ENCODE measurements at regions not wholly inside any gene's neighbourhood (a gene's known extent, or its start where the extent isn't known, plus 50 kb on each side); places are given as distances from the start of the nearest gene placed in this dataset.
"Not testable (repeated sequence)": the region's sequence is repeated elsewhere in the genome, so short reads cannot be mapped to it uniquely, and the experiment has no call there.

DNA sequence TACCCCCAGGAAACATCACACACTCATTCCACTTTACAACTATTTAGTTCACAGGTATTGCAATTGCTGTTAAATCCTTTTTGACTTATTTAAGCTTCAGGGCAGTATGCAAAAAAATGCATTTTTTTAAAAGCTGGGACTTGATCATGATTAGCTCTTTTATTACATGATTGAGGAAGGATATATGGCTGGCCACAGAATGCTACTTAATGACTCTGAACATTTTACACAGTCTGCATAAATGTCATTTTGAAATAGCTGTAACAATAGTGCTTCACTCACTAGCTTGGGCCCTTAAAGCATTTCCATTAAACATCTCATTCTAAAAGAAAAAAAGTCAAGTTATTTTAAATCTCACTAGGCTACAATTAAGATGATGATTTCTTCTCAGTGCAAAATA is 429.7 kb downstream of the FRK start:
- no peak for DNase-seq (ENCODE audit: low read depth in 2 of 2)

DNA sequence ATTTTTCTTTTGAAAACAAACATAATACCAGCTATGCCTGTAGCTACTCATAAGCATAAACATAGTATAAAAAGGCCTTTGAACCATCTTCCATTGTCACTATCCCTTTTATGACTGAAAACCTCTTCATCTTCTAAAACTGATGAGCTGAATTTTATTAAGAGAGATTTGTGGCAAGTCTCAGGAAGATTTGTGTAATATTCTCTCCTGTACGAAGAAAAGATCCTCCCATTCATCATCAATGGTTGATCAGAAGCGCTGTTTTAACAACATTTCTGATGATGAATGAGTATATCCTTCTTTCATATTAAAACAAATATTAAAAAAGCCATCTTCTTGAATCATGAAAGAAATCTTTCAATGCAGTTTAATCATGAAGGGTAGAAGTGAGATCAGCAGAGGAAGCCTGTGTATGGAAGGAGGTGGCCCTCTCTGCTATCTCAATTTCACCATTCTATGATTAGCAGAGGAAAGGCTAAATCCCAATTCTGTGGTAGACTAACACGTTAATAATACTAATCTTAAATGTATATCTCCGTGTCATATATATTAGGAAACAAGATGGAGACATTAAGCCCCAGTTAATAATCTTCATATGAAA is 430.2 kb downstream of the FRK start:
- no peak for DNase-seq (ENCODE audit: low read depth in 2 of 2)

GRCh38 chr6:115629415-115629814 is 431.3 kb downstream of the FRK start:
- no peak for DNase-seq (ENCODE audit: low read depth in 2 of 2)

DNA sequence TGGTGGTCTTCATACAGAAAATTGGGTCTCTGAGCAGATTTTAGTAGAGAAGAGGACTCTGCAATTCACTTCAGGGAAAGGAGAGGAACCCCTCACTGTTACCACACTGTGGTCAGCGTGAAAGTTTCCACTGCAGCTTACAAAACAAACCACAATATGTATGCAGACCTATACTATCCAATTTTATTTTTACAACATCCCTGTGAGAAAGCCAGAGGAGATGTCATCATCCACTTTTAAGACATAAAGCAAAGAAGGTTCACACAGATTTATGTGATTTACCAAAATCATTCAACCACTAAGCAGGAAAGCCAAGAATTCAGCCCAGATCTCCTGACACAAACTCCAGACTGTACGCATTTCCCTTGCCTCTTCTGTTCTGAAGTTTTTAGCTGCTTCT is 442.4 kb downstream of the FRK start:
- no peak for DNase-seq (ENCODE audit: low read depth in 2 of 2)

- no peak for DNase-seq (ENCODE audit: low read depth in 2 of 2)
Measured at GRCh38 chr6:115617031-115617430, 443.7 kb downstream of the FRK start.

- DNase-seq (ENCODE audit: low read depth in 2 of 2), result no peak
Measured at GRCh38 chr6:115613488-115613887, 447.2 kb downstream of the FRK start.

DNA sequence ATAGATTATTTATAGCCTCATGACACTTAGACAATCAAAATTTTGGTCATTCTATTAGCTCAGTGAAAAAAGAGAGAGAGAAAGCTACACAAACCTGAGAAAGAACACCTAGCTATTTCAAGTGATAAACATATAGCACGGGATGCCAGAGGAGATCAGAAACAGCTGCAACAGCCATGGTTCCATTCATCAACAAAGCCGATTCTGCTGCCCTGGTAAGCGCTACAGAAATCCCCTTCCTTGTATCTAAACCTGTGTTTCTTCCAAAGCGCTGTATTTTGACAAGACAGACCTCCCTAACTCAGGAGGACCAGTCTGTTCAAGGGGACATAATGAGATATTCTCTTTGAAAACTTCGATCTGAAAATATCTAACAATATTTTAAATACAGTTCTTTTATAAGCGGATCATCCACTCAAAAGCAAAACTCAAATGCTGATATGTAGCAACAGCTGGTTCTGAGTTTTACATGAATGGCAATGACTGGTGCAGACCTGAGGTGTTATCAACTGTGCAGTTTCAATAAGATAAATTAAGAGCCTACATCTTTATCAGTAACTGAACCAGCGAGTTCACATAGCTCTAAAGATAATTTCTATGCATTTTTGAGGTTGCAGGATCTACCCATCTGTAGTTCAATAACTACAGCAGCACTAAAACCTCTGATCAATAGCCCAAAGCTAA is 447.8 kb downstream of the FRK start:
- DNase-seq (ENCODE audit: low read depth in 2 of 2), result no peak

DNA sequence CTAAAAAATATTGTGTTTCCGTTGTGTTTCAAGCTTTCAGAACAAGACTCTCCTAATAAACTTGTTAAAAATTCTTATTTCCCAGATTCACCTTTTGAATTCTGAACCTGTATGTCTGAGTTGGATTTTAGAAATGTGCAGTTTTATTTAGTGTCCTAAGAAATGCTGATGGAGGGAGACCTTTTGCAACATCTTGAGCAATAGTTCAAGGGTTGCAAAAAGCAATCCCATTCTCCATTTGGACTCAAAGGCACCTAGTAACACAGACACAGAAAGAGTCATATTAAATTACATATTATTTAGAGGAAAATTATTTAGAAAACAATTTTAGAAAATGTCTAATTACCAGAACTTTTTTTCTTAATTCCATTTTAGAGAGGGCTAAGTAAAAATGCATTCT is 448.5 kb downstream of the FRK start:
- DNase-seq (ENCODE audit: low read depth in 2 of 2), result no peak

GRCh38 chr6:115610696-115611095 is 450.0 kb downstream of the FRK start:
- DNase-seq (ENCODE audit: low read depth in 2 of 2), result no peak

DNA sequence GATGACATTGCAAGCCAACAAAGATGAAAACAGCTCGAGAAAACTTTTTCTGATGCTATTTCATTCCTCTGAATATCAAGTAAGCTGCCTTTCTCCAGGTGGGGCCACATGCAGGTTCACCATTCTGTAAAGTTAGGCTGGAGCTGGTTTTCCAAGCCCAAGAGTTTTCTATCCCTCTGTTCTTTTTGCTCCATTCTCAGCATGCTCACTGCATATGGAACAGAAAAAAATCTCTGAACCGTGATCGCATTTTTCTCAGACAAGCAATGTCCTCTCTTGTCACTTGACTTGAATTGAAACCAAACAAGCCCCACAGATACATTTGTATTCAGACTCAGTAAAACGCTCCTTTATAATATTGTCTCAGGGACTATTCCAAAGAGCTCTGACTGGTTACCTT is 451.6 kb downstream of the FRK start:
- no peak for DNase-seq (ENCODE audit: low read depth in 2 of 2)

DNA sequence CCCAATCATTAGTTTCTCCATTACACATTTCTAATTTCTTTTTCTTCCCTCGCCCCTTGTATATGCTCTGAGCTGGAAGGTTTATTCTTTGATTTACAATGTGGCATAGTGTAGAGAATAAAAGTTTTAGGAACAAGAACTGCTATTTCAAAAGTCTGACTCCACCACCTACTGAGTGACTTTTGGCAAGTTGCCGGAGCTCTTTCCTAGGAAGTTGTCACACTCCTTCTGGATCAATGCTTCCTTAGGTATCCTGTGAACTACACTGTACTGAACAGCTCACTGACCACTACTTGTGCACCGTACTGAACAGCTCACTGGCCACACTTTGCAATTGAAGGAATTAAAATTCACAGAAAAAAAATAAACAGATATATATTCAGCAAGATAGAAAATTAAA is 458.2 kb downstream of the FRK start:
- DNase-seq (ENCODE audit: low read depth in 2 of 2), result no peak

DNA sequence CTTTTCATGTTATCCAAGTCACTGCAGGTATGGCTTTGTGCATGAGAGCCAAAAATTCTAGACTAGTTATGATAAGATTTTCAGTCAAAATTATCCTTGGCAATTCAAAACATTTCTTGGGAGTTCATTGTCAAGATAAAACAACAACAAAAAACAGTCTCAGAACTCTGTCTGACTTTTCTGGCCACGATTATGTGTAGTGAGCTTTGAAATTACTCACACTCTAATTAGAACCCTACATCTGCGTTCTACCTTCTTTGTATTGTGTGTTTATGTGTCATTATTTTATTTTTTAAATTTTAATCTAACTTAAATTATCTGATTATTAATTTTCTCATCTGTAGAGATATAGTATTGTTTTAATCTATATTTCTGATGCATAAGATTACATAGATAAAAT is 459.2 kb downstream of the FRK start:
- no peak for DNase-seq (ENCODE audit: low read depth in 2 of 2)

GRCh38 chr6:115601064-115601463 is 459.6 kb downstream of the FRK start:
- DNase-seq (ENCODE audit: low read depth in 2 of 2), result no peak

- no peak for DNase-seq (ENCODE audit: low read depth in 2 of 2)
Measured at GRCh38 chr6:115594891-115595290, 465.8 kb downstream of the FRK start.

DNA sequence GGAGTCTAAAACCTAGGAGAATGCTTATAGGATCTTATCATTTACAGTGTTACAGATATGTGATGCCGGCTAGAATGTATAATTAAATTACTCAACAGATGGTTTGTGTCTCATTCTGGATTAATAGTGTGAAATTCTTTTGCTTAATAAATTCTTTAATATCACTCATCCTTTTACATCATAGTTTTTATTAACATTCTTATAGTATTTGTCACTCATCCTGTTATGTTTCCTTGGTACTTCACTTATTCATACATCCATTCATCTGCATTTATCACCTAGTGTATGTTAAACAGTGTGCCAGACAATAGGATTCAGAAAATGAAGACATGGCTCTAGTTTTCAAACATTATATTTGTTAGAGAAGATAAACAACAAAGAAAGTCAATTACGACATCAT is 468.7 kb downstream of the FRK start:
- DNase-seq (ENCODE audit: low read depth in 2 of 2), result no peak

DNA sequence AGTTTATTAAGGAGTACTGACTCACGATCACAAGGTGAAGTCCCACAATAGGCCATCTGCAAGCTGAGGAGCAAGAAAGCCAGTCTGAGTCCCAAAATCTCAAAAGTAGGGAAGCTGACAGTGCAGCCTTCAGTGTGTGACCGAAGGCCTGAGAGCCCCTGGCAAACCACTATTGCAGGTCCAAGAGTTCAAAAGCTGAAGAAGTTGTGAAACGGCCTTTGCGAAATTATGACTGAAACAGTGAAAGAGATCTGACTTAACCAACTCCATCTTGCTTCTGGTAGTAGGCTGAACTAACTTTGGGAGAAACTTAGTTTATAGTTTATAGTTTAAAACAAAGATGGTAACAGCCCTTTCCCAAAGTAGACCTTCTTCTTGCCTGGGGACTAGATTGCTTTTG is 471.6 kb downstream of the FRK start:
- DNase-seq (ENCODE audit: low read depth in 2 of 2), result not testable (repeated sequence)

GRCh38 chr6:115583290-115583689 is 477.4 kb downstream of the FRK start:
- DNase-seq (ENCODE audit: low read depth in 2 of 2), result no peak

- no peak for DNase-seq (ENCODE audit: low read depth in 2 of 2)
Measured at GRCh38 chr6:115582386-115582785, 478.3 kb downstream of the FRK start.

DNA sequence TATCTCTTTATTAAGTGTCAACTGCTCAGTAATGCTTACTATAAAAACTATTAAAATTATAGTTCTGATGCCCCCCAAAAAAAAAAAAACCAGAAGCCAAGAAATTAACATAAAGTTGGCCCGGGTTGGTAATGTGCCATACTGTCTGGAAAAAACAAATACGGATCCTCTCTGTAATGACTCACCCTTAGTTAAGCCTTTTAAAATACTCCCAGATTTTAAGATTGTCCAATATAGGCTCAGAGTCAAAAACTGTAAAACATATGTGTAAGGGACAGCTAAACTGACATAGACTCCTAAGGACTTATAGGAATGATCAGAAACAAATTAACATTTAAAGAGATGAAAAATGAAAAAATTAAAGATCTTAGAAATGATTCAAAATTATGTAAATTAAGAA is 481.1 kb downstream of the FRK start:
- DNase-seq (ENCODE audit: low read depth in 2 of 2), result not testable (repeated sequence)

GRCh38 chr6:115577270-115577669 is 483.4 kb downstream of the FRK start:
- no peak for DNase-seq (ENCODE audit: low read depth in 2 of 2)

DNA sequence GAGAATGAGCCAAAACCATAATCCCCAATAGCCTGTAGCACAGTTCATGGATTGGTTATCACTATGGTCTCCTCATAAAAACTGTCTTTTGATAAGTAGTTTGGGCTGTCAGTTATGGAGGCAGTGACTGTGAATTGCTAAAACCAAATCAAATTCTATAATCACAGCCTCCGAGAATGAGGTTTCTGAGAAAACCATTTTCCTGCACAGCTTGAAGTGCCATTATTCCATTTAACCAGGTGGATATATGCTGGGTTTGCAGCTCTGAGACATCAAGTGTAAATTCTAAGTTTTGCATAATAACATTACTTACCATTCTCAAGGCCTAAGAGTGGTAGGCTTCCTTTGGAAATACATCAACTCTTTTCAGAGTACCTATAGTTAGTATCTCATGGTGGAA is 485.4 kb downstream of the FRK start:
- no peak for DNase-seq (ENCODE audit: low read depth in 2 of 2)

- DNase-seq (ENCODE audit: low read depth in 2 of 2), result no peak
Measured at GRCh38 chr6:115573861-115574260, 486.8 kb downstream of the FRK start.

GRCh38 chr6:115570331-115570730 is 490.4 kb downstream of the FRK start:
- no peak for DNase-seq (ENCODE audit: low read depth in 2 of 2)

DNA sequence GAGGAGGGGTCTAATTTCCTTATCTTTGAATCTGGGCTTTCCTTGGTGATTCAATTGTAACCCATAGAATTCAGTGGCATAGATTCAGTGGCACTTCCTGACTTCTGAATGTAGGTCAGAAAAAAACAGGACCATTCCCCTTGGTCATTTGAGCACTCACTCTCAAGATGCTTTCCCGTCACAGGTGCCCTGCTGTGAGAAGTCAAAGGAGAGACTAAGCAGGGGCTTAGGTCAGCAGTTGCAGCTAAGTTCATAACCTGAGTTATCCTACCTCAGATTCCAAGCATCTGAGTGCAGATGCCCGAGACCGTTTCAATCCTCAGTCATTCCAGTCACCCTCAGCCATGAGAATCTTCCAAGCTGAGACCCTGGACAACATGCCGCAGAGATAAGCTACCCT is 506.6 kb downstream of the FRK start:
- no peak for DNase-seq (ENCODE audit: low read depth in 2 of 2)
